IMR-90 (cell line): ENCODE measurements at regions not wholly inside any gene's neighbourhood (a gene's known extent, or its start where the extent isn't known, plus 50 kb on each side); places are given as distances from the start of the nearest gene placed in this dataset.

Experiments used
- ATAC-seq: fragments of 200-7000 bp; cut with Tn5 transposase; 2 replicates; pipeline ENCODE4 v1.9.1; 2020; ENCODE audit warnings: low read depth, mild to moderate bottlenecking, moderate library complexity
- BruUV-seq: library from RNA; stranded (reverse); fragments of 400-500 nt; replicated peaks from 2 replicates; lab custom pipeline; 2021; lab: Mats Ljungman, UMichigan
- CTCF ChIA-PET: fragments of 300-600 bp; formaldehyde crosslinking; extraction: SDS; loops from one replicate; lab custom pipeline; 2021; ENCODE audit warnings: antibody characterized with exemption; lab: Yijun Ruan, JAX
- POLR2A ChIA-PET: fragments of 300-600 bp; sonication (Branson Sonifier 250); formaldehyde crosslinking; loops from one replicate; lab custom pipeline; 2022; ENCODE audit warnings: antibody characterized with exemption; ENCODE audit not compliant: unreplicated experiment; lab: Charles Lee
- DNase-seq: peaks from one replicate; pipeline ENCODE4 v3.0.0; 2013
- H2AFZ ChIP-seq: replicated peaks from 2 replicates; pipeline ENCODE3; 2013; ENCODE audit warnings: low read length, mild to moderate bottlenecking; ENCODE audit not compliant: poor library complexity
- H2AK5ac ChIP-seq: 2 replicates; pipeline ENCODE4 v1.6.1; 2013; ENCODE audit warnings: low read depth, low read length, inconsistent platforms
- H2AK9ac ChIP-seq: replicated peaks from 2 replicates; pipeline ENCODE3; 2013; ENCODE audit warnings: mild to moderate bottlenecking, low read depth, low read length, moderate library complexity; ENCODE audit not compliant: poor library complexity
- H2BK120ac ChIP-seq: 2 replicates; pipeline ENCODE4 v1.6.1; 2013; ENCODE audit warnings: low read depth, low read length, inconsistent platforms
- H2BK15ac ChIP-seq: 3 replicates; pipeline ENCODE4 v1.6.1; 2013; ENCODE audit warnings: low read depth, low read length, inconsistent platforms
- H2BK20ac ChIP-seq: 2 replicates; pipeline ENCODE4 v1.6.1; 2013; ENCODE audit warnings: low read depth, mild to moderate bottlenecking, inconsistent platforms, low read length, moderate library complexity
- H2BK5ac ChIP-seq: 2 replicates; pipeline ENCODE4 v1.6.1; 2013; ENCODE audit warnings: mild to moderate bottlenecking, low read depth, low read length, inconsistent platforms; ENCODE audit not compliant: poor library complexity, severe bottlenecking
- H3K14ac ChIP-seq: replicated peaks from 2 replicates; pipeline ENCODE4 v1.6.1; 2013; ENCODE audit warnings: low read depth, low read length, inconsistent platforms
- H3K18ac ChIP-seq: 2 replicates; pipeline ENCODE4 v1.6.1; 2013; ENCODE audit warnings: low read depth, low read length, control low read depth
- H3K23ac ChIP-seq: 2 replicates; pipeline ENCODE4 v1.6.1; 2013; ENCODE audit warnings: low read depth, low read length, inconsistent platforms
- H3K27ac ChIP-seq: 2 replicates; pipeline ENCODE4 v1.5.1; 2013; ENCODE audit warnings: mild to moderate bottlenecking, control low read depth, low read length; ENCODE audit not compliant: insufficient read depth
- H3K27me3 ChIP-seq: 2 replicates; pipeline ENCODE4 v1.6.1; 2013; ENCODE audit warnings: low read length; ENCODE audit not compliant: control insufficient read depth, insufficient read depth
- H3K36me3 ChIP-seq: 2 replicates; pipeline ENCODE4 v1.6.1; 2013; ENCODE audit warnings: low read length, mixed read lengths; ENCODE audit not compliant: control insufficient read depth, insufficient read depth
- H3K4ac ChIP-seq: 2 replicates; pipeline ENCODE4 v1.6.1; 2013; ENCODE audit warnings: low read depth, low read length, inconsistent platforms
- H3K4me1 ChIP-seq: 2 replicates; pipeline ENCODE4 v1.6.1; 2013; ENCODE audit warnings: low read length, mixed read lengths; ENCODE audit not compliant: control insufficient read depth, insufficient read depth
- H3K4me2 ChIP-seq: 2 replicates; pipeline ENCODE4 v1.6.1; 2013; ENCODE audit warnings: low read depth, mild to moderate bottlenecking, control low read depth, low read length, moderate library complexity
- H3K4me3 ChIP-seq: 2 replicates; pipeline ENCODE4 v1.5.1; 2013; ENCODE audit warnings: low read depth, mild to moderate bottlenecking, control low read depth, low read length, moderate library complexity; ENCODE audit not compliant: insufficient read depth
- H3K56ac ChIP-seq: 2 replicates; pipeline ENCODE4 v1.6.1; 2013; ENCODE audit warnings: low read length, inconsistent platforms; ENCODE audit not compliant: insufficient read depth; ENCODE audit errors: extremely low read depth
- H3K79me1 ChIP-seq, 2 experiments: 2 replicates each; pipeline ENCODE4 v1.6.1; 2013; ENCODE audit warnings: low read length in 2 of 2, inconsistent platforms in 1 of 2, low read depth in 1 of 2
- H3K9ac ChIP-seq: 2 replicates; pipeline ENCODE4 v1.6.1; 2013; ENCODE audit warnings: low read depth, low read length, control low read depth
- H3K9me1 ChIP-seq: 2 replicates; pipeline ENCODE4 v1.6.1; 2013; ENCODE audit warnings: low read length, inconsistent platforms; ENCODE audit not compliant: insufficient read depth
- H3K9me3 ChIP-seq: 2 replicates; pipeline ENCODE4 v1.6.1; 2013; ENCODE audit warnings: low read length; ENCODE audit not compliant: control insufficient read depth, insufficient read depth
- H4K20me1 ChIP-seq: 2 replicates; pipeline ENCODE4 v1.6.1; 2013; ENCODE audit warnings: low read length, inconsistent platforms; ENCODE audit not compliant: insufficient read depth
- H4K5ac ChIP-seq: 2 replicates; pipeline ENCODE4 v1.6.1; 2013; ENCODE audit warnings: mild to moderate bottlenecking, low read depth, low read length, control low read depth
- H4K8ac ChIP-seq, 2 experiments: 2 replicates each; pipeline ENCODE4 v1.6.1; 2013; ENCODE audit warnings: low read depth in 2 of 2, low read length in 2 of 2, control low read depth in 1 of 2, inconsistent platforms in 1 of 2
- H4K91ac ChIP-seq: 2 replicates; pipeline ENCODE4 v1.6.1; 2013; ENCODE audit warnings: low read depth, low read length, inconsistent platforms; ENCODE audit not compliant: insufficient read depth
- BHLHE40 ChIP-seq: fragments of 150-350 bp; IDR thresholded peaks from 2 replicates; pipeline ENCODE4 v1.6.1; 2016; ENCODE audit warnings: mild to moderate bottlenecking, low read depth, low read length
- CTCF ChIP-seq: conservative IDR thresholded peaks from 2 replicates; pipeline ENCODE4 v1.5.1; 2012; ENCODE audit warnings: mild to moderate bottlenecking, low read depth, low read length, improper control_type of control experiment
- ELK1 ChIP-seq: fragments of 150-350 bp; IDR thresholded peaks from 2 replicates; pipeline ENCODE4 v1.6.1; 2016; ENCODE audit warnings: low read depth, mild to moderate bottlenecking, low read length, moderate library complexity, borderline replicate concordance
- FOS ChIP-seq: fragments of 150-350 bp; IDR thresholded peaks from 2 replicates; pipeline ENCODE4 v1.6.1; 2016; ENCODE audit warnings: low read depth, low read length
- MAFK ChIP-seq: IDR thresholded peaks from 2 replicates; pipeline ENCODE4 v1.6.1; 2012; ENCODE audit warnings: low read depth, low read length, improper control_type of control experiment
- MAZ ChIP-seq: IDR thresholded peaks from 2 replicates; pipeline ENCODE4 v1.6.1; 2012; ENCODE audit warnings: low read depth, mild to moderate bottlenecking, low read length, improper control_type of control experiment, moderate library complexity, borderline replicate concordance
- MXI1 ChIP-seq: IDR thresholded peaks from 2 replicates; pipeline ENCODE4 v1.6.1; 2012; ENCODE audit warnings: low read depth, mild to moderate bottlenecking, low read length, moderate library complexity, borderline replicate concordance
- NFE2L2 ChIP-seq: fragments of 150-350 bp; IDR thresholded peaks from 2 replicates; pipeline ENCODE4 v1.6.1; 2016; ENCODE audit warnings: low read depth, mild to moderate bottlenecking, low read length
- POLR2A ChIP-seq: IDR thresholded peaks from 2 replicates; pipeline ENCODE4 v1.6.1; 2012; ENCODE audit warnings: mild to moderate bottlenecking, low read depth, low read length
- RAD21 ChIP-seq: IDR thresholded peaks from 2 replicates; pipeline ENCODE4 v1.6.1; 2012; ENCODE audit warnings: low read length, improper control_type of control experiment
- RCOR1 ChIP-seq: IDR thresholded peaks from 2 replicates; pipeline ENCODE4 v1.6.1; 2012; ENCODE audit warnings: mild to moderate bottlenecking, low read length, improper control_type of control experiment; ENCODE audit not compliant: insufficient replicate concordance
- SMC3 ChIP-seq: fragments of 150-350 bp; IDR thresholded peaks from 2 replicates; pipeline ENCODE4 v1.6.1; 2016; ENCODE audit warnings: low read depth, mild to moderate bottlenecking, antibody characterized with exemption, low read length, moderate library complexity
- USF2 ChIP-seq: fragments of 150-350 bp; IDR thresholded peaks from 2 replicates; pipeline ENCODE4 v1.6.1; 2017; ENCODE audit warnings: mild to moderate bottlenecking, antibody characterized with exemption, low read length, low read depth
- WGBS, 2 experiments: methylation state at CpG; one replicate each; pipeline versions ENCODE4 v1.1.5 to v1.1.7; 2013; ENCODE audit warnings: missing lambda C conversion rate in 2 of 2; ENCODE audit not compliant: insufficient read length in 1 of 2; ENCODE audit errors: extremely low coverage in 2 of 2; 5-methylcytosine and 5-hydroxymethylcytosine counted together
- dilution Hi-C: fragments of 300-500 bp; cut with HindIII; formaldehyde crosslinking; loops from one replicate; pipeline ENCODE4 v1.14.3; 2018; ENCODE audit warnings: low sequenced_read_pairs; ENCODE audit not compliant: unreplicated experiment
- in situ Hi-C: fragments of 300-500 bp; cut with MboI; formaldehyde crosslinking; loops from 3 replicates; pipeline ENCODE4 v1.14.3; 2019; ENCODE audit warnings: low sequenced_read_pairs, inconsistent platforms, mixed read lengths
- intact Hi-C: fragments of 100-400 bp; cut with micrococcal nuclease; formaldehyde crosslinking; loops from 2 replicates; pipeline ENCODE4 v1.10.0; 2022

GRCh38 chr19:31127134-31127967 lies 221.9 kb downstream of the TSHZ3 start:
- peak overlapping the region; percentile 94 for H4K5ac ChIP-seq
- DNase-seq (peak; percentile 99), ATAC-seq (peak; percentile 96)
- ChIA-PET CTCF (no interaction called here), POLR2A (no interaction called here)
- no peaks in the 10 kb centered on the region for H3K9me3 ChIP-seq
- H3K4me3 ChIP-seq = no peak overlapping the region
- H3K56ac ChIP-seq = peak overlapping the region; percentile 67
- H3K79me1 ChIP-seq = no peaks in the 10 kb centered on the region; a peak in 1 of 4 replicates
- H4K91ac ChIP-seq = peak overlapping the region; percentile 95
- WGBS, 2 experiments = 31% methylated on average over 3 of the region's 14 CpGs; no CpG with 5 or more reads in 1 of the 2 experiments
- peaks cover 3% of the 10 kb centered on the region for H4K20me1 ChIP-seq
- peak overlapping the region; percentile 95 for H2BK120ac ChIP-seq
- H3K27me3 ChIP-seq = no peaks in the 10 kb centered on the region
- peak overlapping the region; percentile 90 for H2BK15ac ChIP-seq
- H2BK5ac ChIP-seq = peak overlapping the region; percentile 95
- dilution Hi-C loops (no loop called here), intact Hi-C loops (loop anchor here (1.0 to 5.0 kb wide), 5 partner anchors 97 to 251 kb away; partner anchors contain the start of gene TSHZ3), in situ Hi-C loops (loop anchor here (5.0 kb wide), 1 partner anchor 85 kb away; no protein-coding TSS in a partner anchor)
- peak overlapping the region; percentile 88 for H2BK20ac ChIP-seq
- H4K8ac ChIP-seq = peak overlapping the region; percentile 82 to 92
- peak overlapping the region; percentile 97 for H2AK5ac ChIP-seq
- peak overlapping the region; percentile 27 for H3K9ac ChIP-seq
- peak overlapping the region; percentile 32 for H3K4me2 ChIP-seq
- peaks cover 9% of the 10 kb centered on the region for H3K9me1 ChIP-seq
- H3K27ac ChIP-seq = peak overlapping the region; percentile 93
- H3K23ac ChIP-seq = peak overlapping the region; percentile 90
- H3K36me3 ChIP-seq = no peaks in the 10 kb centered on the region
- peaks cover 12% of the 10 kb centered on the region for H3K4me1 ChIP-seq
- H2AK9ac ChIP-seq = peak overlapping the region; percentile 95
- peak overlapping the region; percentile 88 for H2AFZ ChIP-seq
- peak overlapping the region; percentile 95 for H3K4ac ChIP-seq
- H3K14ac ChIP-seq = peak overlapping the region; percentile 91
- H3K18ac ChIP-seq = peak overlapping the region; percentile 85
- BruUV-seq = no TSS peak
- TF ChIP-seq BHLHE40 = peak; percentile 51; the same call in 1 of the 2 replicates
- TF ChIP-seq RAD21 = peak; percentile 25
- peak; percentile 51; the same call in 1 of the 2 replicates for TF ChIP-seq POLR2A
- TF ChIP-seq NFE2L2 = 0 out of 2 replicates have a peak, but pooled peaks have one; percentile 13
- TF ChIP-seq MXI1 = no peak
- TF ChIP-seq CTCF = no peak
- no peak for TF ChIP-seq ELK1
- 0 out of 2 replicates have a peak, but pooled peaks have one; percentile 5 for TF ChIP-seq USF2
- TF ChIP-seq FOS = peak; percentile 92
- peak; percentile 86 for TF ChIP-seq MAZ
- peak; percentile 83 for TF ChIP-seq RCOR1
- no peak for TF ChIP-seq MAFK
- peak; percentile 16; the same call in 1 of the 2 replicates for TF ChIP-seq SMC3
